ENCODE measurements at regions not wholly inside any gene's neighbourhood (a gene's known extent, or its start where the extent isn't known, plus 50 kb on each side); places are given as distances from the start of the nearest gene placed in this dataset.

- TF ChIP-seq HEYL (CRISPR knock-in tag; IDR thresholded peaks at IDR 0.05) (no peak), POLR2A (IDR thresholded peaks at IDR 0.05; ENCODE audit: low read length) (no peak), ATOH8 (CRISPR knock-in tag; IDR thresholded peaks at IDR 0.05; ENCODE audit: low read depth) (no peak), BHLHE40 (IDR thresholded peaks at IDR 0.05; ENCODE audit: low read depth, low read length) (no peak), EP300 (IDR thresholded peaks at IDR 0.05) (no peak), KDM5A (IDR thresholded peaks at IDR 0.05) (no peak)
Measured at GRCh38 chr15:32222716-32223115, 180.4 kb downstream of the GOLGA8K start (continued).

Small RNAs in the stretch of these regions (small RNA-seq; reads per million reads assigned to genes)
- gene RNU6-18P: 0 reads per million in 6 experiments
